Inflammatory macrophage treated with lipopolysaccharide for 1 hour (primary cell): ENCODE measurements at regions not wholly inside any gene's neighbourhood (a gene's known extent, or its start where the extent isn't known, plus 50 kb on each side); places are given as distances from the start of the nearest gene placed in this dataset.

ENCODE experiments used
- DNase-seq, 2 donors: peaks; one replicate each; pipeline ENCODE4 v3.0.0-alpha.2; 2020 to 2022

DNA sequence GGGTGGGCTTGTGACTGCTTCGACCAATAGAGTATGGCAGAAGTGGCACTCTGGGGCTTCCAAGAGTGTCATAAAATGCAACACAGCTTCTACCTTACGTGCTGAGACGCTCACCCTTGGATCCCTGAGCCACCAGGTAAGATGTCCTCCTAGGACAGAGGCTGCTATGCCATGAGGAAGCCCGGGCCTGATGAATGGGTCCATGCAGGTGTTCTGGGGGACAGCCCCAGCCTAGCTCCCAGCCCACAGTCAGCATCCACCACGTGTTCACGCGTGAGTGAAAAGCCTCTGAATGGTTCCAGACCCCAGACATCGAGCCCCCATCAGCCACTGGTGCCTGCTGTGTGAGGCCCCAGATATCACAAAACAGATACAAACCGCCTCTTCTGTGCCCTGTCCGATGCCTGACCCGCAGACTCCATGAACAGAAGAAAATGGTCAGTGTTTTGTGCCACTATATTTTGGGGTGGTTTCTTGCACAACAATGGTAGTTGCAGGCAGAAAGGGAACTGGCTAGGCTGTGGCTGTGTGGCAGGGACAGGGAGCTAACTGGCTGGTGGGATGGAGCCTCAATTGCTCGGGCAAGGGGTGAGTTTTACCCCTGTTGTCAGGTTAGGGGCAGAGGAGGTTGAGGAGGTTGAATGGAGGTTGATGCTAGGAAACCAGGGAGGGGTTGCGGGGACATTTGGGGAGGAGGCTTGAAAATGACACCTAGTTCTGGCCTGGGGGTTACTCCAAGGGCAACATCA, 92.2 kb downstream of the LINGO1 start:
- DNase-seq = no peak

GRCh38 chr15:77538793-77539497, 93.8 kb downstream of the LINGO1 start:
- DNase-seq = no peak

- no peak for DNase-seq
Measured at GRCh38 chr15:77538027-77538451, 94.7 kb downstream of the LINGO1 start.

- DNase-seq = no peak
Measured at GRCh38 chr15:77537006-77537405, 95.7 kb downstream of the LINGO1 start.

- DNase-seq = no peak
Measured at GRCh38 chr15:77535845-77536244, 96.9 kb downstream of the LINGO1 start.
